MM.1S (cell line): ENCODE measurements at regions not wholly inside any gene's neighbourhood (a gene's known extent, or its start where the extent isn't known, plus 50 kb on each side); places are given as distances from the start of the nearest gene placed in this dataset.

Experiments used
- EZH2phosphoT487 ChIP-seq: fragments of 300-600 bp; sonication (generic); IDR thresholded peaks from 2 replicates; pipeline ENCODE4 v1.6.1; 2018; ENCODE audit warnings: antibody characterized with exemption, low read length
- TF ChIP-seq, protein P1 (sequence below): fragments of 300-600 bp; sonication (generic); IDR thresholded peaks from 2 replicates; pipeline ENCODE4 v1.5.1; 2016; ENCODE audit warnings: antibody characterized with exemption, low read length, mixed read lengths

DNA sequence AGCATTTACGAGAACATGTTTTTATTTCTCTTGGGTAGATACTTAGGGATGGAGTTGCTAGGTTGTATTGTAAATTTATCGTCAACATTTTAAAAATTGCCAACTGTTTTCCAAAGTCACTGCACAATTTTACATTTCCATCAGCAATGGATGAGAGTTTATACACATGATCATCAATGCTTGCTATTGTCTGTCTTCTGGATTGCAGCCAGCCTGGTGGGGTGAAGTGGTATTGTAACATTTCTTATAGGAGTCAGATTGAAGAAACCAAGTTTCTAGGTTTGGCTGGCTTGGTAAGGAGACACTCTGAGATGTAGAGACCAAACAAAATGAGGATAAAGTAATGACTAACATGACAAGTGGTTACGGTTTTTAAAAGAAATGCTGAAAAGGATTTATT is 57.1 kb upstream of the HDDC2 start:
- TF ChIP-seq, protein P1, sequence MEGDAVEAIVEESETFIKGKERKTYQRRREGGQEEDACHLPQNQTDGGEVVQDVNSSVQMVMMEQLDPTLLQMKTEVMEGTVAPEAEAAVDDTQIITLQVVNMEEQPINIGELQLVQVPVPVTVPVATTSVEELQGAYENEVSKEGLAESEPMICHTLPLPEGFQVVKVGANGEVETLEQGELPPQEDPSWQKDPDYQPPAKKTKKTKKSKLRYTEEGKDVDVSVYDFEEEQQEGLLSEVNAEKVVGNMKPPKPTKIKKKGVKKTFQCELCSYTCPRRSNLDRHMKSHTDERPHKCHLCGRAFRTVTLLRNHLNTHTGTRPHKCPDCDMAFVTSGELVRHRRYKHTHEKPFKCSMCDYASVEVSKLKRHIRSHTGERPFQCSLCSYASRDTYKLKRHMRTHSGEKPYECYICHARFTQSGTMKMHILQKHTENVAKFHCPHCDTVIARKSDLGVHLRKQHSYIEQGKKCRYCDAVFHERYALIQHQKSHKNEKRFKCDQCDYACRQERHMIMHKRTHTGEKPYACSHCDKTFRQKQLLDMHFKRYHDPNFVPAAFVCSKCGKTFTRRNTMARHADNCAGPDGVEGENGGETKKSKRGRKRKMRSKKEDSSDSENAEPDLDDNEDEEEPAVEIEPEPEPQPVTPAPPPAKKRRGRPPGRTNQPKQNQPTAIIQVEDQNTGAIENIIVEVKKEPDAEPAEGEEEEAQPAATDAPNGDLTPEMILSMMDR = no peak
- no peak for TF ChIP-seq EZH2phosphoT487
